ENCODE measurements at regions not wholly inside any gene's neighbourhood (a gene's known extent, or its start where the extent isn't known, plus 50 kb on each side); places are given as distances from the start of the nearest gene placed in this dataset.

- H3K27me3 ChIP-seq (ENCODE audit: control insufficient read depth, insufficient read depth, low read length) = no peaks in the 10 kb centered on the region
- ChIA-PET CTCF (no interaction called here), POLR2A (no interaction called here)
These were observed 744.6 kb downstream of the BRINP1 start for GRCh38 chr9:118624608-118625007.

GRCh38 chr9:118630079-118630478 is 739.2 kb downstream of the BRINP1 start:
- no peak for TF ChIP-seq CTCF (IDR thresholded peaks at IDR 0.05; ENCODE audit: low read depth, low read length)

More at GRCh38 chr9:118624608-118625007, 744.6 kb downstream of the BRINP1 start:
- no peak overlapping the region for H3K27ac ChIP-seq (ENCODE audit: low read depth, low read length)
- no peak overlapping the region for H3K4me3 ChIP-seq (ENCODE audit: low read depth, low read length)
- peaks cover 7% of the 10 kb centered on the region for H3K9me3 ChIP-seq (ENCODE audit: control insufficient read depth, insufficient read depth, low read length)
- TF ChIP-seq CTCF (IDR thresholded peaks at IDR 0.05; ENCODE audit: low read depth, low read length) = no peak
- DNase-seq (ENCODE audit: low read depth, low spot score) = no peak

GRCh38 chr9:118630931-118631595 is 738.2 kb downstream of the BRINP1 start:
- TF ChIP-seq CTCF (IDR thresholded peaks at IDR 0.05; ENCODE audit: low read depth, low read length) = no peak
- Histone ChIP-seq H3K27me3 (ENCODE audit: control insufficient read depth, insufficient read depth, low read length) (no peaks in the 10 kb centered on the region), H3K4me3 (ENCODE audit: low read depth, low read length) (no peak overlapping the region), H3K9me3 (ENCODE audit: control insufficient read depth, insufficient read depth, low read length) (peaks cover 5% of the 10 kb centered on the region), H3K27ac (ENCODE audit: low read depth, low read length) (no peak overlapping the region)
- CTCF ChIA-PET = no interaction called here
- DNase-seq (ENCODE audit: low read depth, low spot score) = no peak
- POLR2A ChIA-PET = no interaction called here

More at GRCh38 chr9:118630079-118630478, 739.2 kb downstream of the BRINP1 start:
- no peak overlapping the region for H3K27ac ChIP-seq (ENCODE audit: low read depth, low read length)
- no peak for DNase-seq (ENCODE audit: low read depth, low spot score)
- H3K27me3 ChIP-seq (ENCODE audit: control insufficient read depth, insufficient read depth, low read length) = no peaks in the 10 kb centered on the region
- H3K4me3 ChIP-seq (ENCODE audit: low read depth, low read length) = no peak overlapping the region
- H3K9me3 ChIP-seq (ENCODE audit: control insufficient read depth, insufficient read depth, low read length) = peaks cover 5% of the 10 kb centered on the region
- ChIA-PET POLR2A (no interaction called here), CTCF (no interaction called here)

GRCh38 chr9:118631956-118632355 is 737.3 kb downstream of the BRINP1 start:
- Histone ChIP-seq H3K27ac (ENCODE audit: low read depth, low read length) (no peak overlapping the region), H3K4me3 (ENCODE audit: low read depth, low read length) (no peak overlapping the region), H3K9me3 (ENCODE audit: control insufficient read depth, insufficient read depth, low read length) (peaks cover 5% of the 10 kb centered on the region), H3K27me3 (ENCODE audit: control insufficient read depth, insufficient read depth, low read length) (no peaks in the 10 kb centered on the region)
- TF ChIP-seq CTCF (IDR thresholded peaks at IDR 0.05; ENCODE audit: low read depth, low read length) = no peak
- no peak for DNase-seq (ENCODE audit: low read depth, low spot score)
- ChIA-PET POLR2A (no interaction called here), CTCF (no interaction called here)

- no peak overlapping the region for H3K27ac ChIP-seq (ENCODE audit: low read depth, low read length)
- no peak for TF ChIP-seq CTCF (IDR thresholded peaks at IDR 0.05; ENCODE audit: low read depth, low read length)
These were observed 733.8 kb downstream of the BRINP1 start for GRCh38 chr9:118635416-118635815.

More at GRCh38 chr9:118635416-118635815, 733.8 kb downstream of the BRINP1 start:
- H3K4me3 ChIP-seq (ENCODE audit: low read depth, low read length) = no peak overlapping the region
- POLR2A ChIA-PET = no interaction called here
- peaks cover under 1% of the 10 kb centered on the region; the same call in 1 of the 2 replicates for H3K9me3 ChIP-seq (ENCODE audit: control insufficient read depth, insufficient read depth, low read length)
- H3K27me3 ChIP-seq (ENCODE audit: control insufficient read depth, insufficient read depth, low read length) = no peaks in the 10 kb centered on the region
- no peak for DNase-seq (ENCODE audit: low read depth, low spot score)
- CTCF ChIA-PET = no interaction called here
